ENCODE measurements at regions not wholly inside any gene's neighbourhood (a gene's known extent, or its start where the extent isn't known, plus 50 kb on each side); places are given as distances from the start of the nearest gene placed in this dataset.

- no peak for TF ChIP-seq ZBTB8A (IDR thresholded peaks at IDR 0.05; ENCODE audit: partially characterized antibody)
- TF ChIP-seq MGA (IDR thresholded peaks at IDR 0.05) = no peak
- TF ChIP-seq HDAC3 (IDR thresholded peaks at IDR 0.05; ENCODE audit: borderline replicate concordance, partially characterized antibody) = no peak
- no peak for TF ChIP-seq ZNF384 (IDR thresholded peaks at IDR 0.05; ENCODE audit: low read depth, low read length)
- no peak for TF ChIP-seq ELK1 (CRISPR knock-in tag; IDR thresholded peaks at IDR 0.05)
- TF ChIP-seq ZFP91 (CRISPR knock-in tag; IDR thresholded peaks at IDR 0.05) = no peak
- no peak for TF ChIP-seq SNAPC5 (CRISPR knock-in tag; IDR thresholded peaks at IDR 0.05)
- no peak for TF ChIP-seq ZNF764 (CRISPR knock-in tag; IDR thresholded peaks at IDR 0.05; ENCODE audit: low read depth)
These were observed 290.9 kb upstream of the SMC2 start (continued) for GRCh38 chr9:103803245-103803644.
